Activated CD8-positive, alpha-beta memory T cell treated with anti-CD3 and anti-CD28 coated beads for 1 hour (primary cell): ENCODE measurements at regions not wholly inside any gene's neighbourhood (a gene's known extent, or its start where the extent isn't known, plus 50 kb on each side); places are given as distances from the start of the nearest gene placed in this dataset.

Experiments used
- DNase-seq, 2 donors: peaks; one replicate each; pipeline ENCODE4 v3.0.0-alpha.2; 2020; ENCODE audit warnings: low read depth in 1 of 2; ENCODE audit errors: extremely low read depth in 1 of 2

- no peak for DNase-seq
These were observed 290.5 kb downstream of the SHOX2 start for GRCh38 chr3:157815739-157816138.

DNA sequence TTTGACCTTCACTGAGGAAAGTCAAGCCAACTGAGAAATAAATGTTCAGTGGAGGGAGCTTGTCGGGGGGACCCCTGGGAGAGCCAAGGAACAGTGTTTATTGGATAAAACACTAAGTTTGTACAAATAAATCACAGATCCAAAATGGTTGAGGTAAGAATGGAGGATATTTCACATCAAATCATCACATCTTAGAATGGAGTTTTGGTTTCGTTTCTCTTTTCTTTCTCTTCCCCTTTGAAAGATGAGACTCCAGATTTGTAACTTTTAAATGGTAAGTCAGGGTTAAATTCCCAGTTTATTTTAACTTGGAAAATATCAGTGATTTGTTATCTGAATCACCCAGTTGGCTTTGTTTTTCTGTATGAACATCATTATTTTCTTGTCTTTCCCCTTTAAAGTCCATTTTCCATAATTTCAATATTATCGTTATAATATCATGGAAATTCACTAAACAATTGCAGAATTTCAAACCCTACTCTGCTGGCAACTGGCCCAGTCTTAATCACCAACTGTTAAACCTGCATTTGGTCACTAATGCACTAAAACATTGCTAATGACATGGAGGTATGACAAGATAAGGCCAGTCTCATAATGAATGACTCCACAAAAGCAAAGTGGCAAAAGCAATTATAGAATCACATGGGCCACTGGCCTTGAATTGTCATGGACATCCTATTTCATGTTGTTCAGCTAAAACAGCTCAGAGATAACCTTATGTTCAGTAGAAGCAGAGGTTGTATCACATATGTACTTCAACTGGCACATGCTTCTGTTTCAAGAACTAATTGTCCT, 295.1 kb downstream of the SHOX2 start:
- DNase-seq, result no peak

- DNase-seq, result no peak
These were observed 298.9 kb downstream of the SHOX2 start for GRCh38 chr3:157807280-157807679.

GRCh38 chr3:157805538-157805937, 300.7 kb downstream of the SHOX2 start:
- no peak for DNase-seq

- DNase-seq, result no peak
These were observed 291.6 kb upstream of the VEPH1 start for GRCh38 chr3:157794771-157795170.

DNA sequence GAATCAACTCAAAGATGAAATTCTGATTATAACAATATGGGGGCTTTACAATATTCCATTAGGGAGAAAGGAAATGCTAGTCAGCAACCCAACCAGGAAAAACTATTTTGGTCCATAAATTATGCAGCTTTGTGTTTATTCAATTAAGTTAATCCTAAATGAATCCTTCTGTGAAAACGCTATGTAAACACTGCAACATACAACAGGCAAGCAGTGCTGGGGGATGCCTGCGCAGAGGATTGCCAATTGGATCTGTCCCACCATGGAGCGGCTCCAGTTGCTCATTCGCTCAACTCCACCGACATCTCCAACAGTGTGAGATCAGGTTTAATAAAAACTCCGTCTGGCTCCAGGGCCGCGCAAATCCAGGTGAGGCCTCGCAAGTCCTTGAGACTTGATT, 290.5 kb upstream of the VEPH1 start:
- DNase-seq, result no peak

DNA sequence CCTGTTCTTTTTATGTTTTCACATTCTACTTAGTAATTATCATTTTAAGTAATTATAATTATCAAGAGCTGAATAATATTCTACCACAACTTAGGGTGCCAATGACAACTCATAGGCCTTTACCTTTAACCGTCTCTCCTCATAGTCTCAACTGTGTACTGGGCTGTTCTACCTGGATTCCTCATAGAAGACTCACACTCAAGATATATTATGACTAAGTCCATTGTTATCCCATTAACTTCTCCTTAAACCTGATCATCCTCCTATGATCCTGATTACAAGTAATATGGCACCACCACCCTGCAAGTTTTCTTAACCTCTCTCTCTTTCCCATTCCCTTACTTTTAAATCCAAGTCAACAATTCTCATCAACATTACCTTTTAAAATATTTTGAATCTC, 285.9 kb upstream of the VEPH1 start:
- no peak for DNase-seq

DNA sequence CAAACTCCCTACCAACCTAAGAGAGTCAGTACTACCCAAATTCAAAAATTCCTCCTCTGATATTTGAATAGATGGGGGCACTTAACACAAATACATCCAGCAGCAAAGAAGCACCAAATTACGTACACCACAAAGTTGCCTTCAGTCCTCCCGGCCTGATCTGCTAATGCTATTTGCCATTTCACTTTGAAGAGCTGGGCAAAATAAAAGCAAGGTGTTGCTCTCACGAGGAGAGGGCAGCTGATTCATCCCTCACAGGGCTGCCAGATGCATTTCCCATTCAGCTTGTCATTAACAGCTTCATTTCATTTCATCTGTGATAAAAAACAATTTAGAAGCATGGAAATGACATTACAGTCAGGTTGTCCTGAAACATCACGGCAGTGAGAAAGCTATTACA, 283.4 kb upstream of the VEPH1 start:
- no peak for DNase-seq

DNA sequence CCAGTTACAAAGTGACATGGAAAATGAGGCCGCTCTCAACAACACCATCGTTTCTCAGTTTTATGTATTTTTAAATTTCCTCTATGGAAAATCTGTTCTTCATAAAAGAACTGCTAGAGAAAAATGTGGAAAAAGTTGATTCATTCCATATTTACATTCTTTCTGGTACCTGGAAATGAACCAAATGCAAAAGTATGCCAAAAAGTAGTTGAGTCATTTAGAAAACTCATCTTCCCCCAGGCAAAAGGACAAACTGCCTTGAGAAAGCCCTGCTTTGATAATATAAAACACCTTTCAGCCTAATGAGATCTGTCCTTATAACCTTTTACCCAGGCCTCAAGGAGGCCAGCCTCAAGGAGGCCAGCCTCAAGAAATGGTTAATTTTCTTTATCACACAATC, 283.0 kb upstream of the VEPH1 start:
- DNase-seq, result no peak

GRCh38 chr3:157785102-157785826, 282.0 kb upstream of the VEPH1 start:
- no peak for DNase-seq

- DNase-seq, result no peak
These were observed 279.0 kb upstream of the VEPH1 start for GRCh38 chr3:157782236-157782635.

GRCh38 chr3:157776861-157777260, 273.6 kb upstream of the VEPH1 start:
- DNase-seq, result no peak

DNA sequence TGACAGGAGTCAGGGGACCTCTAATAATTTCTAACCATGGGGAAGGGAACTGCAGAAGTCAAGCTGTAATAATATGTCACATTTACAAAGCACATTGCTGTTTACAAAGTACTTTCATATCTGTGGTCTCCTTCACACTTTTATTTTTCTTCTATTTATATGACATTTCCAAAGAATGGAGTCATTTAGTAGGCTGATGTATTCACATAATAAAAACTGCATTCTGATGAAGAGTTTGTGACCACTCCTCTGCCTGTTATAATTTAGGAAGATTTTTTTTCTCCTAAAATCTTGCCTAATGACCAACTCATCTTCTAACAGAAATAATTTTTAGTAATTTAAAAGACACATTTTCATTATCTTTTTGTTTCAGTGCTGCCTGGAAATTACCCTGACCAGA, 272.2 kb upstream of the VEPH1 start:
- no peak for DNase-seq

GRCh38 chr3:157769378-157769777, 266.2 kb upstream of the VEPH1 start:
- no peak for DNase-seq

GRCh38 chr3:157767607-157768006, 264.4 kb upstream of the VEPH1 start:
- no peak for DNase-seq

- DNase-seq, result no peak
These were observed 260.4 kb upstream of the VEPH1 start for GRCh38 chr3:157763644-157764043.

- DNase-seq, result no peak
These were observed 256.1 kb upstream of the VEPH1 start for GRCh38 chr3:157759311-157759710.

DNA sequence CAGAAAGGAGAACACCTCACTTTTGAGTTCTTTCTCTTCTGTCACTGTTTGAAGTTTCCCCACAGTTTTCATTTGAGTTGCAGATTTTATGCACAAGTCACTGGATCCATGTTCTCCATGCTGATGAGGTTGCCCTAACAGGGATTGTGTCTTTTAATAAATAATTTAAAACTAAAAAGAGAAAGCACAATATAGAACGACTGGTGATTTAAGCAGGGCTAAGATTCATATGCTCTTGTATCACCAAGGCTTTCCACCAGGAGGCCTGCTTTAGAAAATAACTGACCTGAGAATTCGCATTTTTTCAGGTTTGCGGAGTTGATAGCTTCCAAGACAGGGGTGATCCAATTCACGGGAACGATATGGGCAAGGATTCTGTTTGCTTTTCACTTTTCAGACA, 252.0 kb upstream of the VEPH1 start:
- no peak for DNase-seq

DNA sequence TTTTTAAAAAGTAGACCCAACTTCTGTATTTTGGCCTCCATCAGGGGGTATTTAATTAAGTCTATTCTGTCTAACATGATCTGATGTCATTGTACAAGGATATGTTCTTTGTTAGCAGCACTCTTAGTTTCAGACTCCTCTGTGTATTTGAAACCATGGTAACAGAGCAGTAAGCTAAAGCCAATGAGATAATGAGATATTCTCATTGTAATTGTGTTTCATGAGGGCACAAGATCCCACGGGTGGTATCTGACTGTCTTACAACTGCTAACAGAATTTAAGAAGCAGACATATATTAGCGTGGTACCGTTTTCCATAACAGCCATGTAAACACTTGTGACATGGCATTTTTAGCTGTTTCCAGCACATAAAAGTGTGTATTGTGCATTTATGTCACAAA, 251.2 kb upstream of the VEPH1 start:
- DNase-seq, result no peak

- no peak for DNase-seq
These were observed 250.5 kb upstream of the VEPH1 start for GRCh38 chr3:157753787-157754136.

- DNase-seq, result no peak
These were observed 250.0 kb upstream of the VEPH1 start for GRCh38 chr3:157752956-157753786.

- DNase-seq, result no peak
These were observed 249.3 kb upstream of the VEPH1 start for GRCh38 chr3:157752554-157752953.
